ENCODE measurements at regions not wholly inside any gene's neighbourhood (a gene's known extent, or its start where the extent isn't known, plus 50 kb on each side); places are given as distances from the start of the nearest gene placed in this dataset.

GRCh38 chr4:179467878-179468277, 2025.6 kb upstream of the AGA start:
- Histone ChIP-seq H3K27me3 (ENCODE audit: insufficient read depth, low read length) (no peaks in the 10 kb centered on the region), H3K4me2 (ENCODE audit: low read length) (no peak overlapping the region), H3K9me2 (ENCODE audit: insufficient read depth) (no peaks in the 10 kb centered on the region), H3K27ac (ENCODE audit: low read depth, low read length) (no peak overlapping the region), H2AFZ (ENCODE audit: low read depth, low read length, poor library complexity, severe bottlenecking) (no peak overlapping the region), H3K9ac (ENCODE audit: low read length) (no peak overlapping the region), H3K4me1 (ENCODE audit: control insufficient read depth in 1 of 2, insufficient read depth in 2 of 2, low read length in 2 of 2) (peaks cover 0 to 4% of the 10 kb centered on the region in 2 experiments; a peak in 1 of 4 replicates), H3K4me3 (replicated peaks in 1 of 2; ENCODE audit: low read depth in 1 of 2, low read length in 2 of 2) (no peak overlapping the region), H3K36me3 (ENCODE audit: control insufficient read depth in 1 of 2, insufficient read depth in 2 of 2, low read length in 2 of 2) (no peaks in the 10 kb centered on the region), H4K20me1 (ENCODE audit: insufficient read depth) (no peaks in the 10 kb centered on the region), H3K9me3 (ENCODE audit: control insufficient read depth in 1 of 2, insufficient read depth in 1 of 2, low read depth in 1 of 2, low read length in 2 of 2) (no peaks in the 10 kb centered on the region), H3K79me2 (ENCODE audit: insufficient read depth, low read length) (no peaks in the 10 kb centered on the region)
- ATAC-seq (no peak), DNase-seq (ENCODE audit: low read depth, low spot score) (no peak)
- intact Hi-C loops (cut with micrococcal nuclease) = no loop called here
- TF ChIP-seq EZH2 (IDR thresholded peaks at IDR 0.05) (no peak), CTCF (IDR thresholded peaks at IDR 0.05 in 2 of 3, conservative IDR thresholded peaks at IDR 0.05 in 1 of 3; ENCODE audit: borderline replicate concordance in 1 of 3, insufficient read depth in 1 of 3, low read depth in 2 of 3, low read length in 2 of 3) (no peak), MAX (IDR thresholded peaks at IDR 0.05) (no peak), SRF (IDR thresholded peaks at IDR 0.05; ENCODE audit: low read depth) (no peak), ZFX (IDR thresholded peaks at IDR 0.05) (no peak), POLR2A (IDR thresholded peaks at IDR 0.05; ENCODE audit: borderline replicate concordance, extremely low read depth, insufficient read depth, insufficient read length) (no peak), TCF7L2 (IDR thresholded peaks at IDR 0.05; ENCODE audit: borderline replicate concordance, extremely low read depth, insufficient read depth, insufficient read length) (no peak), JUND (IDR thresholded peaks at IDR 0.05) (no peak), SP1 (IDR thresholded peaks at IDR 0.05; ENCODE audit: low read depth) (no peak), REST (IDR thresholded peaks at IDR 0.05; ENCODE audit: low read depth) (no peak), YY1 (IDR thresholded peaks at IDR 0.05; ENCODE audit: extremely low read depth, insufficient replicate concordance, low read depth, low read length) (no peak), POLR2AphosphoS5 (IDR thresholded peaks at IDR 0.05; ENCODE audit: low read depth, low read length) (no peak), CEBPB (IDR thresholded peaks at IDR 0.05; ENCODE audit: low read depth) (no peak)
- ChIA-PET POLR2A (no interaction called here), RAD21 (ENCODE audit: low non-redundant PET in 1 of 2, low total read pairs in 2 of 2, uncharacterized antibody in 2 of 2, unreplicated experiment in 2 of 2) (no interaction called here), CTCF (no interaction called here)
- no TSS peak for BruUV-seq (replicated peaks)

Measured in HCT116 (cell line).